22Rv1 (cell line): ENCODE measurements at regions not wholly inside any gene's neighbourhood (a gene's known extent, or its start where the extent isn't known, plus 50 kb on each side); places are given as distances from the start of the nearest gene placed in this dataset.

Experiments
- ZFX ChIP-seq: fragments of 450-650 bp; IDR thresholded peaks from 2 replicates; pipeline ENCODE4 v1.6.1; 2017; ENCODE audit warnings: antibody characterized with exemption, borderline replicate concordance
- TF ChIP-seq, protein P1 (sequence below): fragments of 450-650 bp; IDR thresholded peaks from 2 replicates; pipeline ENCODE4 v1.5.1; 2017; ENCODE audit warnings: mild to moderate bottlenecking

DNA sequence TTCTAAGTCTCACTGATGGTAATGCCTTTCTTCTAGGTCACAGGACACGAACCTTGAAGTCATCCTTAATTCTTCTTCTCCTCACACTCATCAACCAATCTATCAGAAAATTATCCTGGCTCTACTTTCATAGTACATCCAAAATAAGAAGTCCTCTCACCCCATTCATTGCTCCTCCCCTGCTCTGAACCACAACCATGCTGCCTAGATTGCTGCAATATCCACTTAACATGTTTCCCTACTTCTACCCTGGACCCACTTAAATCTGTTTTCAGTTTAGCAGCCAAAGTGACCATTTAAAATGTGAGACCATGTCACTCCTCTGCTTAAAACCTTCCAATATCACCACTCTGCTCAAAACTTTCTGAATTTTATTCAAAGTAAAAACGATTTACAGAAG lies 445.9 kb upstream of the FAT3 start:
- TF ChIP-seq, protein P1, sequence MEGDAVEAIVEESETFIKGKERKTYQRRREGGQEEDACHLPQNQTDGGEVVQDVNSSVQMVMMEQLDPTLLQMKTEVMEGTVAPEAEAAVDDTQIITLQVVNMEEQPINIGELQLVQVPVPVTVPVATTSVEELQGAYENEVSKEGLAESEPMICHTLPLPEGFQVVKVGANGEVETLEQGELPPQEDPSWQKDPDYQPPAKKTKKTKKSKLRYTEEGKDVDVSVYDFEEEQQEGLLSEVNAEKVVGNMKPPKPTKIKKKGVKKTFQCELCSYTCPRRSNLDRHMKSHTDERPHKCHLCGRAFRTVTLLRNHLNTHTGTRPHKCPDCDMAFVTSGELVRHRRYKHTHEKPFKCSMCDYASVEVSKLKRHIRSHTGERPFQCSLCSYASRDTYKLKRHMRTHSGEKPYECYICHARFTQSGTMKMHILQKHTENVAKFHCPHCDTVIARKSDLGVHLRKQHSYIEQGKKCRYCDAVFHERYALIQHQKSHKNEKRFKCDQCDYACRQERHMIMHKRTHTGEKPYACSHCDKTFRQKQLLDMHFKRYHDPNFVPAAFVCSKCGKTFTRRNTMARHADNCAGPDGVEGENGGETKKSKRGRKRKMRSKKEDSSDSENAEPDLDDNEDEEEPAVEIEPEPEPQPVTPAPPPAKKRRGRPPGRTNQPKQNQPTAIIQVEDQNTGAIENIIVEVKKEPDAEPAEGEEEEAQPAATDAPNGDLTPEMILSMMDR, result no peak
- TF ChIP-seq ZFX, result no peak
